Spleen (tissue), 11 donors: ENCODE measurements at regions not wholly inside any gene's neighbourhood (a gene's known extent, or its start where the extent isn't known, plus 50 kb on each side); places are given as distances from the start of the nearest gene placed in this dataset.
"Not testable (repeated sequence)": the region's sequence is repeated elsewhere in the genome, so short reads cannot be mapped to it uniquely, and the experiment has no call there.

ENCODE experiments used
- DNase-seq: peaks from one replicate; pipeline ENCODE4 v3.0.0-alpha.2; 2020
- H3K27ac ChIP-seq, 8 donors: fragments of 200-600 bp; sonication (generic) in 7 of 8; 1 replicate in 4 of 8; 2 replicates in 4 of 8; pipeline versions ENCODE4 v1.5.0 to v1.8.0; 2016 to 2021; ENCODE audit warnings: inconsistent platforms in 4 of 8, mild to moderate bottlenecking in 4 of 8, moderate library complexity in 1 of 8
- H3K27me3 ChIP-seq, 7 donors: fragments of 200-600 bp; sonication (generic) in 6 of 7; replicated peaks in 1 of 7; 1 replicate in 4 of 7; 2 replicates in 3 of 7; pipeline versions ENCODE4 v1.5.0 to v1.8.0; 2016 to 2021; ENCODE audit warnings: inconsistent platforms in 3 of 7, mild to moderate bottlenecking in 1 of 7
- H3K36me3 ChIP-seq, 6 donors: fragments of 200-600 bp; sonication (generic) in 5 of 6; 1 replicate in 4 of 6; 2 replicates in 2 of 6; pipeline versions ENCODE4 v1.5.0 to v1.8.0; 2016 to 2021; ENCODE audit warnings: inconsistent platforms in 2 of 6
- H3K4me1 ChIP-seq, 6 donors: fragments of 200-600 bp; sonication (generic) in 5 of 6; 1 replicate in 3 of 6; 2 replicates in 3 of 6; pipeline versions ENCODE4 v1.5.0 to v1.8.0; 2016 to 2021; ENCODE audit warnings: inconsistent platforms in 3 of 6
- H3K4me3 ChIP-seq, 8 donors: fragments of 200-600 bp; sonication (generic) in 7 of 8; 1 replicate in 4 of 8; 2 replicates in 4 of 8; pipeline versions ENCODE4 v1.5.0 to v1.8.0; 2016 to 2021; ENCODE audit warnings: inconsistent platforms in 4 of 8, mild to moderate bottlenecking in 4 of 8, moderate library complexity in 2 of 8
- H3K9me3 ChIP-seq, 8 donors: fragments of 200-600 bp; sonication (generic) in 7 of 8; 1 replicate in 4 of 8; 2 replicates in 4 of 8; pipeline versions ENCODE4 v1.5.0 to v1.8.0; 2016 to 2021; ENCODE audit warnings: inconsistent platforms in 4 of 8
- POLR2A ChIP-seq, 3 donors: fragments of 450-650 bp; IDR thresholded peaks; one replicate each; pipeline ENCODE4 v1.5.1; 2017; ENCODE audit warnings: antibody characterized with exemption in 3 of 3, mild to moderate bottlenecking in 1 of 3
- POLR2AphosphoS5 ChIP-seq, 3 donors: sonication (generic); formaldehyde crosslinking; IDR thresholded peaks; one replicate each; pipeline ENCODE4 v1.5.1; 2017; ENCODE audit warnings: antibody characterized with exemption in 3 of 3
- WGBS, 5 donors: extraction: QIAGEN DNeasy Blood & Tissue Kit in 3 of 5; methylation state at CpG; one replicate each; pipeline versions ENCODE4 v1.1.5 to v1.1.7; 2013 to 2018; 5-methylcytosine and 5-hydroxymethylcytosine counted together
- intact Hi-C: fragments of 100-400 bp; cut with DNase I; formaldehyde crosslinking; loops from one replicate; pipeline ENCODE4 v1.15.0; 2023; ENCODE audit warnings: low total_unique reads
- TF ChIP-seq, protein P1 (sequence below), 11 experiments: fragments of 200-600 bp in 7 of 11; fragments of 450-650 bp in 4 of 11; sonication (generic) in 4 of 11; IDR thresholded peaks in 8 of 11; conservative IDR thresholded peaks in 3 of 11; 1 replicate in 7 of 11; 2 replicates in 4 of 11; pipeline versions ENCODE4 v1.4.0 to v1.8.0; 2016 to 2021; ENCODE audit warnings: antibody characterized with exemption in 11 of 11, inconsistent platforms in 4 of 11, mild to moderate bottlenecking in 1 of 11
- donor health status: healthy with polysubstance abuse.
- donor health status: DM: no; HTN: no; CAD: no; lungs with moderate emphysema.
- donor health status: DM: no; HTN: no; CAD: no.
- donor health status: Bipolar disorder and iron deficiency.
- donor health status: healthy.
- donor health status: DM: no; HTN: no; CAD: no.
- donor health status: DM: yes; HTN: yes; CAD: no.

DNA sequence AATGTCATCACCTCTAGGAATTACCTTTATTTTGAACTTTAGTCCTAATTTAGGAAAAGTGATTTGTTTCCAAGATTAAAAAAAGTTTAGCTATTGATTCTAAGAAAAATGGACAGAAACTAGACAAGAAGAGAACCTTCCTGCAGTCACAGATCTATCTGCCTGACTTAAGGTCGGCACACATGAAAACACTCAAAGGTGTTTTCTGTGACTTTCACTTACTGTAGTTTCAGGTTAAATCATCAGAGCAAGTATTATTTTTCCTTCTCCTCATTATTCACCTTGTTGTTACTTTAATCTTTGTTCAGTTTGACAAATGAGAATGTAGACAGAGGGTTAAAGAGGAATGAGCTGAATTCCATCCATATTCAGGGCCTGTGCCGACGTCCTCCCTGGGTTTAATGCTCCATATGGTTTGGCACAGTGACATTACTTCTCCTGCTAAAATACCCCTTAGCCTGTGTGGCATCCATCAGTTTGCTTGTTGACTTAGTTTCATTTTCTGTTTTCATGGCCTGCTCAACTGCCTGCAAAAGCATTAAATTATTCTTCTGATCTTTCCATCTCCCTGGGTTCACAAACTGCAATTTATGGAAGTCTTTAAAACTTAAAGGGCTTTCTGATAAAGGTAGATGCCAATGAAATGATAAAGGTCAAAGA, 352.7 kb downstream of the NKX6-1 start:
- no peaks in the 10 kb centered on the region for H3K9me3 ChIP-seq
- no peak for DNase-seq
- 36 to 71% (median 44%) methylated on average over 3 of the region's 3 CpGs for WGBS, 5 donors
- no peaks in the 10 kb centered on the region for H3K27me3 ChIP-seq
- TF ChIP-seq POLR2AphosphoS5 (IDR thresholded peaks at IDR 0.05) (no peak), POLR2A (IDR thresholded peaks at IDR 0.05) (no peak)
- TF ChIP-seq, protein P1, sequence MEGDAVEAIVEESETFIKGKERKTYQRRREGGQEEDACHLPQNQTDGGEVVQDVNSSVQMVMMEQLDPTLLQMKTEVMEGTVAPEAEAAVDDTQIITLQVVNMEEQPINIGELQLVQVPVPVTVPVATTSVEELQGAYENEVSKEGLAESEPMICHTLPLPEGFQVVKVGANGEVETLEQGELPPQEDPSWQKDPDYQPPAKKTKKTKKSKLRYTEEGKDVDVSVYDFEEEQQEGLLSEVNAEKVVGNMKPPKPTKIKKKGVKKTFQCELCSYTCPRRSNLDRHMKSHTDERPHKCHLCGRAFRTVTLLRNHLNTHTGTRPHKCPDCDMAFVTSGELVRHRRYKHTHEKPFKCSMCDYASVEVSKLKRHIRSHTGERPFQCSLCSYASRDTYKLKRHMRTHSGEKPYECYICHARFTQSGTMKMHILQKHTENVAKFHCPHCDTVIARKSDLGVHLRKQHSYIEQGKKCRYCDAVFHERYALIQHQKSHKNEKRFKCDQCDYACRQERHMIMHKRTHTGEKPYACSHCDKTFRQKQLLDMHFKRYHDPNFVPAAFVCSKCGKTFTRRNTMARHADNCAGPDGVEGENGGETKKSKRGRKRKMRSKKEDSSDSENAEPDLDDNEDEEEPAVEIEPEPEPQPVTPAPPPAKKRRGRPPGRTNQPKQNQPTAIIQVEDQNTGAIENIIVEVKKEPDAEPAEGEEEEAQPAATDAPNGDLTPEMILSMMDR (IDR thresholded peaks at IDR 0.05 in 8 of 11, conservative IDR thresholded peaks at IDR 0.05 in 3 of 11), result no peak
- H3K36me3 ChIP-seq, result no peaks in the 10 kb centered on the region
- no peaks in the 10 kb centered on the region for H3K4me1 ChIP-seq
- intact Hi-C loops, result no loop called here
- no peak overlapping the region for H3K4me3 ChIP-seq
- H3K27ac ChIP-seq, result no peak overlapping the region

DNA sequence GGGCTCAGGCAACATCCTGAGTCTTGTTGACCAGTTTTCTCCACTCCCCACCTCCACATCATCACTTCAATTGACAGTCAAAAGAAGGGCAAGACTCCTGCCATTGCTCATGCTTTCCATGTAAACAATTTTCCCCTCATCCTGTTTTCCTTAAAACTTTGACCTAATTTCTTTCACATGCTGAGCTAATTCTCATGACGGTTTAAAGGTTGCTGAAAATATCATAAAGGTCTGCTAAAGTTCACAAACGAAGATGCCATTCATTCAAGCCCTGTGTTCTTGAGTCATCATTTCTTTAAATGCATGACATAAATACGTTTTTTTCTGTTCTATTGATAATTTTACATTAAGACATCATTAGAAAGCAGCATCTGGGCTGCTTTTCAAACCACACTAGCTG, 353.9 kb downstream of the NKX6-1 start:
- Histone ChIP-seq H3K4me1 (no peaks in the 10 kb centered on the region), H3K27ac (no peak overlapping the region), H3K4me3 (no peak overlapping the region), H3K36me3 (no peaks in the 10 kb centered on the region), H3K27me3 (no peaks in the 10 kb centered on the region), H3K9me3 (no peaks in the 10 kb centered on the region)
- DNase-seq, result no peak
- intact Hi-C loops, result no loop called here
- 60 to 70% (median 62%) methylated on average over 3 of the region's 3 CpGs for WGBS, 5 donors
- TF ChIP-seq, protein P1 (IDR thresholded peaks at IDR 0.05 in 8 of 11, conservative IDR thresholded peaks at IDR 0.05 in 3 of 11), result no peak
- no peak for TF ChIP-seq POLR2AphosphoS5 (IDR thresholded peaks at IDR 0.05)
- TF ChIP-seq POLR2A (IDR thresholded peaks at IDR 0.05), result no peak

DNA sequence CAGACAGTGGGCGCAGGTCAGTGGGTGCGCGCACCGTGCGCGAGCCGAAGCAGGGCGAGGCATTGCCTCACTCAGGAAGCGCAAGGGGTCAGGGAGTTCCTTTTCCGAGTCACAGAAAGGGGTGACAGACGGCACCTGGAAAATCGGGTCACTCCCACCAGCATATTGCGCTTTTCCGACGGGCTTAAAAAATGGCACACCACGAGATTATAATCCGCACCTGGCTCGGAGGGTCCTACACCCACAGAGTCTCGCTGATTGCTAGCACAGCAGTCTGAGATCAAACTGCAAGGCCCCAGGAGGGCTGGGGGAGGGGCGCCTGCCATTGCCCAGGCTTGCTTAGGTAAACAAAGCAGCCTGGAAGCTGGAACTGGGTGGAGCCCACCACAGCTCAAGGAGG, 372.2 kb downstream of the NKX6-1 start:
- H3K9me3 ChIP-seq, DNase-seq, H3K27me3 ChIP-seq, H3K27ac ChIP-seq, intact Hi-C loops, H3K4me1 ChIP-seq, H3K4me3 ChIP-seq, H3K36me3 ChIP-seq: not testable (repeated sequence)
- 43 to 84% (median 65%) methylated on average over 13 to 20 of the region's 20 CpGs for WGBS, 5 donors

DNA sequence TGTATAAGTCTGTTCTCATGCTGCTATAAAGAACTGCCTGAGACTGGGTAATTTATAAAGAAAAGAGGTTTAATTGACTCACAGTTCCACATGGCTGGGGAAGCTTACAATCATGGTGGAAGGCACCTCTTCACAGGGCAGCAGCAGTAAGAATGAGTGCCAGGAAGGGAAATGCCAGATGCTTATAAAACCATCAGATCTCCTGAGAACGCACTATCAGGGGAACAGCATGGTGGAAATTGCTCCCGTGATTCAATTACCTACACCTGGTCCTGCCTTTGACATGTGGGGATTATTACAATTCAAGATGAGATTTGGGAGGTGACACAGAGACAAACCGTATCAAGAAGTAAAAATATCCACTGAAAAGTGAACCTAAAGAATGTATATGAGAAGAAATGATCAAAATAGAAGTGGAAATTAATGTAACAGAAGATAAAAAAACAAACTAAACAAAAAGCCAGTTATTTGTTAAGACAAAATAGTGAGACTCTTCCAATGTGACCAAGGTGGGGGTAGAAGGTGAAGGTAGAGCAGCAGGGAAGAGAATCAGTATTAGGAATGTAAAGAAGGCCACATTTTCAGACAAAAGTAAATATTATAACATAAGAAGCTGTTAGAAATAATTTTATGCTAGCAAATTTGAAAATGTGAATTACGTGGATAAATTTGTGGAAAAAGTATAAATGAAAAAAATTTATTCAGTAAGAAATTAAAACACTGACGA, 372.9 kb downstream of the NKX6-1 start:
- DNase-seq, result no peak
- Histone ChIP-seq H3K4me3 (no peak overlapping the region), H3K27me3 (no peaks in the 10 kb centered on the region), H3K36me3 (no peaks in the 10 kb centered on the region), H3K9me3 (peaks cover 0 to 2% (median 0%) of the 10 kb centered on the region in 8 donors), H3K4me1 (no peaks in the 10 kb centered on the region), H3K27ac (no peak overlapping the region)
- TF ChIP-seq POLR2AphosphoS5 (IDR thresholded peaks at IDR 0.05) (no peak), POLR2A (IDR thresholded peaks at IDR 0.05) (no peak)
- TF ChIP-seq, protein P1 (IDR thresholded peaks at IDR 0.05 in 8 of 11, conservative IDR thresholded peaks at IDR 0.05 in 3 of 11), result no peak
- intact Hi-C loops, result no loop called here
- WGBS, 5 donors, result 75 to 86% (median 80%) methylated on average over 5 of the region's 5 CpGs
